ENCODE measurements at regions not wholly inside any gene's neighbourhood (a gene's known extent, or its start where the extent isn't known, plus 50 kb on each side); places are given as distances from the start of the nearest gene placed in this dataset.

DNA sequence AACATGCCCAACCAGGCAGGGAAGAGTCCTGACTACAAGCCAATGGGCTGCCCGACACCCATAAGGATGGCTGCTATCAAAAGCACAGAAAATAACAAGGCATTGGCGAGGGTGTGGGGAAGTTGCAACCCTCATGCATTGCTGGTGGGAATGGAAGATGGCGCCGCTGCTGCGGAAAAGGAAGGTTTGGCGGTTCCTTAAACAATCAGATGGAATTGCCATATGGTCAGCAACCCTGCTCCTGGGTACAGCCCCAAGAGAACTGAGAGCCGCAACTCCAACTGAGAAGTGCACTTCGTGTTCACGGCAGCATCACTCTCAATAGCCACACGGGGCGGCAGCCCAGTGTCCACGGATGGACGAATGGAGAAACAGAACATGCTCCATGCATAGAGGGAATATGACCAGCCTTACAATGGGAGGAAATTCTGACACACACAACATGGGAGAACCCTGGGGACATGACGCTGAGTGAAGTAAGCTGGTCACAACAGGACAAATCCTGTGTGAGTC lies 193.3 kb downstream of the RBFOX3 start:
- no peak for DNase-seq (ENCODE audit: low read depth)
- TF ChIP-seq, protein P1, sequence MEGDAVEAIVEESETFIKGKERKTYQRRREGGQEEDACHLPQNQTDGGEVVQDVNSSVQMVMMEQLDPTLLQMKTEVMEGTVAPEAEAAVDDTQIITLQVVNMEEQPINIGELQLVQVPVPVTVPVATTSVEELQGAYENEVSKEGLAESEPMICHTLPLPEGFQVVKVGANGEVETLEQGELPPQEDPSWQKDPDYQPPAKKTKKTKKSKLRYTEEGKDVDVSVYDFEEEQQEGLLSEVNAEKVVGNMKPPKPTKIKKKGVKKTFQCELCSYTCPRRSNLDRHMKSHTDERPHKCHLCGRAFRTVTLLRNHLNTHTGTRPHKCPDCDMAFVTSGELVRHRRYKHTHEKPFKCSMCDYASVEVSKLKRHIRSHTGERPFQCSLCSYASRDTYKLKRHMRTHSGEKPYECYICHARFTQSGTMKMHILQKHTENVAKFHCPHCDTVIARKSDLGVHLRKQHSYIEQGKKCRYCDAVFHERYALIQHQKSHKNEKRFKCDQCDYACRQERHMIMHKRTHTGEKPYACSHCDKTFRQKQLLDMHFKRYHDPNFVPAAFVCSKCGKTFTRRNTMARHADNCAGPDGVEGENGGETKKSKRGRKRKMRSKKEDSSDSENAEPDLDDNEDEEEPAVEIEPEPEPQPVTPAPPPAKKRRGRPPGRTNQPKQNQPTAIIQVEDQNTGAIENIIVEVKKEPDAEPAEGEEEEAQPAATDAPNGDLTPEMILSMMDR (IDR thresholded peaks at IDR 0.05; ENCODE audit: low read length, missing control alignments): no peak
- no peak overlapping the region for H3K4me3 ChIP-seq (replicated peaks; ENCODE audit: low read depth, low read length)

DNA sequence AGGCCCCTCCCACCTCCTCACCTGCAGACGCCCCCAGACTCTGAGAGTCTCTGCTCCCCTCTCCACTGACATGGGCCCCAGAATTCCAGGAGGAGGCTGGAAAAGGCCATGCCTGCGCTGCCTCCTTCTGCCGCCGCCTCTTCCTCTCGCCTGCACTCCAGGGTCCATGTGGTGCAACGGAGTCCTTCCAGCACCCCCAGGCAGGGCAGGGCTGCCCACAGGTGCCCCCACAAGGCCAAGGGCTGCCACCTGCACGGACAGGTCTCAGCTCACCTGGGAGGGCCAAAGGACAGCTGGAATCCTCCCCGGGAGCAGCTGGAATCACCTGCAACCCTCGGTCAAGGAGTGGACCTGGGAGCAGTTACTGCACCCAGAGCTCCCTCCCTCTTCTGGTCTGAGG lies 194.9 kb downstream of the RBFOX3 start:
- DNase-seq (ENCODE audit: low read depth): no peak
- TF ChIP-seq, protein P1 (IDR thresholded peaks at IDR 0.05; ENCODE audit: low read length, missing control alignments): no peak
- no peak overlapping the region for H3K4me3 ChIP-seq (replicated peaks; ENCODE audit: low read depth, low read length)

DNA sequence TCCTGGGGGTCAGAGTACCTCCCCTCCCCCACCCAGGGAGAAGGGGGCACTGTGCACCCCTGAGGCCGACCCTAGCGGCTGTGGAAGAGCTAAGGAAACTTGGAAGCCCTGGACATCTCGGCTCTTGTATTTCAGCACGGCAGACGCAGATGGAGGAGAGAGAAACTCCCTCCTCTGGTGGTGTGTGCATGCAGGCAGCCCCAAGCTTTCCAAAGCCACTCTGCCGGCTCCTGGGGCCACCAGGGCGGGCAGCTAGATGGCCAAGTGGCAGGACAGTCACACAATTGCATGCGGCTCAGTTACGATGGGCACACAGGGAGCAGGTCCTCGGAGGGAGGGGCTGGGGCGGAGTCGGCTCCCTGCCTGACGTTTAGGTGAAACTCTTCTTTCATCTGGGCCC lies 195.5 kb downstream of the RBFOX3 start:
- H3K4me3 ChIP-seq (replicated peaks; ENCODE audit: low read depth, low read length): no peak overlapping the region
- TF ChIP-seq, protein P1 (IDR thresholded peaks at IDR 0.05; ENCODE audit: low read length, missing control alignments): no peak
- no peak for DNase-seq (ENCODE audit: low read depth)

DNA sequence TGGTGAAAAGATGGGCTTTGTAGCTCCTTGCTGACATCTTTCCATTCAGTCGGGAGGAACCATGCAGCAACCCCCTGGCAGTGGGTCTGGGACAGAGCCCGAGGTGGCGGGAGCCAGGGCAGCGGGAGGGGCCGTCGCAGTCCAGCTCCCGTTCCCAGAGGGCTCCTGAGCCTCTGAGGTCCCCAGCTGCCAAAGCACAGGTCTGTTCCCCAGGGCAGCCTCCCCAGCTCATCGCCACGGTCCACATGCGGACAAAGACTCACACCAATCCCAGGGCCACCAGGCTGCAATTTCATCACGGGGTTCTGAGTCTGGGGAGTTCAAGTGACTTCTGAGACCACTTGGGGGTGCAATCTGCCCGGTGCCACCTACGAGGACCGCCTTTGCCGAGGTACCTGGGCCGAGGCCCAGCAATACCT lies 196.0 kb downstream of the RBFOX3 start:
- TF ChIP-seq, protein P1 (IDR thresholded peaks at IDR 0.05; ENCODE audit: low read length, missing control alignments): no peak
- H3K4me3 ChIP-seq (replicated peaks; ENCODE audit: low read depth, low read length): no peak overlapping the region
- DNase-seq (ENCODE audit: low read depth): no peak

DNA sequence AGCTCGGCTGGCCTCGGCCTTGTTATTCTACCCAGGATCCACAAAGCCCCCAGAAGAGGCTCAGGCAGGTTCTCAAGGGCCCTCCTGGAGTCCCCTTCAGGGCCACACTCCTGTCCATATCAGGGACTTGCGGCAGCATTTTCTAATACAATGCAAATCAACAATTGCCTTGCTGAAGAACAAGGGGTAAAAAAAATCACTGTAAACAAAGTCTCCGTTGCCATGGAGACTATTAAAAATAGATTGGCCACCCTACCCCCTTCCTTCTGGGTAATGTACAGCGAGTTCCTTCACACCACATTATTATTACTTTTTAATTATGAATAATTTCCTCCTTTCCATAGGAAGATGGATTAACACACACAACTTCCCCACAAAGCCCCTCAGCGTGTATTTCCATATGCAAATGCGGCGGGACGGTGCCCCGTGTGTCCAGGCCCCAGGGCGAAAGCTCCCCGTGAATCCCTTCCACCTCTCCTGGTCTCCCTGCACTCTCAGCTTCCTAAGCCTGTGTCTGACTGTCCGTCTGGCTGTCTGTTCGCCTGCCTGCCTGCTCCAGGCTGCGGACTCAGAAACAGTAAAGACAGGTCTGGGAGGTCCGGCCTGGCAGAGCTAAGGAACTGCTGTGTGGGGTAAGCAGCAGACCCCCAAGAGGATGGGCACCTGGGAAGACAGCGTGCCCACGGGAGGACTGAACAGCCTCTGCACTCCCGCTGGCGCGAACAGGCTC lies 196.6 kb downstream of the RBFOX3 start:
- DNase-seq (ENCODE audit: low read depth): no peak
- TF ChIP-seq, protein P1 (IDR thresholded peaks at IDR 0.05; ENCODE audit: low read length, missing control alignments): no peak
- no peak overlapping the region for H3K4me3 ChIP-seq (replicated peaks; ENCODE audit: low read depth, low read length)

DNA sequence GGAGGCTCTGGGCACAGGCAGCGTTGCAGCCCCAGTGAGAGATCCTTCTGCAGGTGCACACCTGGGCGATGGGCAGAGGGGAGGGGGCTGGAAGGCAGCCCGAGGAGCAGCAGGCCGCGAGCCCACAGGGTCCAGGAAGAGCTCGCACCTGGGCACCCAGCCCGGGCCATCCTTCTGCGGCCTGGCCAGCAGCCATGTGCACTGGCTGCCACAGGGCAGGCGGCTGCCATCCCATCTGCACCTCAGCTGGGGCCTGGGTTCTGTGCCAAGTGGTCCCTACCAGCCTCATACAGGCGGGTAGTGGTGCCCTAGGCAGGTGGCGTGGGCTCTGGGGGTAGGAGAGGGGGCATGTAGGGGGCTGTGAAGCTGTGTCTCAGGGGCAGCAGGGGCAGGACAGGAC lies 197.2 kb downstream of the RBFOX3 start:
- H3K4me3 ChIP-seq (replicated peaks; ENCODE audit: low read depth, low read length): no peak overlapping the region
- TF ChIP-seq, protein P1 (IDR thresholded peaks at IDR 0.05; ENCODE audit: low read length, missing control alignments): no peak
- no peak for DNase-seq (ENCODE audit: low read depth)

DNA sequence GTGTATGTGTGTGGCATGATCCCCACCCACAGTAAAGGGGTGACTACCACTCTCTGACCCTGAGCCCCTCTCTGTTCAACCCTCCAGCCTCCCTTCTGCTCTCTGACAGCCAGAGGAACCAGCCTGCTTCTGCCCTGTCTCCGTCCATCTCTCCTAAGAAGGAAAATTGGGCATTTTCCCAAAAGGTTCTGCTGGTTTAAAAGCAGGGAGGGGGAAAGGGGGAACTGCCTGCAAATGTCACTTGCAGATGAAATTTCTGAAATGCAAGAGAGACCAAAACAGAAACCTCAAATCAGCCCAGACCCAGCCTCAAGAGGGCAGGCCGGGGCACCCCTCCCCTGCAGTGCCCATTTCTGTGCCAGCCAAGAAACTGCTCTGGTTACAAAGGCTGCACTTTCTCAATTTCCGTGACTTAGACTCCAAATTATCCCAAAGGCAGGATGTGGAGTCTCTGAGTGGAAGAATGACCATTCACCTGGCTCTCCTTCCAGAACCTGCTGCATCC lies 197.9 kb downstream of the RBFOX3 start:
- TF ChIP-seq, protein P1 (IDR thresholded peaks at IDR 0.05; ENCODE audit: low read length, missing control alignments): no peak
- H3K4me3 ChIP-seq (replicated peaks; ENCODE audit: low read depth, low read length): no peak overlapping the region
- no peak for DNase-seq (ENCODE audit: low read depth)

Measured in fibroblast of pulmonary artery (primary cell).